HG03439 (cell line): ENCODE measurements at regions not wholly inside any gene's neighbourhood (a gene's known extent, or its start where the extent isn't known, plus 50 kb on each side); places are given as distances from the start of the nearest gene placed in this dataset.

Experiments used
- ATAC-seq: cut with Tn5 transposase; IDR thresholded peaks from one replicate; pipeline ENCODE4 v1.9.1; 2021; ENCODE audit warnings: mild to moderate bottlenecking, moderate library complexity; ENCODE audit not compliant: unreplicated experiment

GRCh38 chr5:2141254-2142000 is 258.7 kb upstream of the IRX4 start:
- no peak for ATAC-seq

DNA sequence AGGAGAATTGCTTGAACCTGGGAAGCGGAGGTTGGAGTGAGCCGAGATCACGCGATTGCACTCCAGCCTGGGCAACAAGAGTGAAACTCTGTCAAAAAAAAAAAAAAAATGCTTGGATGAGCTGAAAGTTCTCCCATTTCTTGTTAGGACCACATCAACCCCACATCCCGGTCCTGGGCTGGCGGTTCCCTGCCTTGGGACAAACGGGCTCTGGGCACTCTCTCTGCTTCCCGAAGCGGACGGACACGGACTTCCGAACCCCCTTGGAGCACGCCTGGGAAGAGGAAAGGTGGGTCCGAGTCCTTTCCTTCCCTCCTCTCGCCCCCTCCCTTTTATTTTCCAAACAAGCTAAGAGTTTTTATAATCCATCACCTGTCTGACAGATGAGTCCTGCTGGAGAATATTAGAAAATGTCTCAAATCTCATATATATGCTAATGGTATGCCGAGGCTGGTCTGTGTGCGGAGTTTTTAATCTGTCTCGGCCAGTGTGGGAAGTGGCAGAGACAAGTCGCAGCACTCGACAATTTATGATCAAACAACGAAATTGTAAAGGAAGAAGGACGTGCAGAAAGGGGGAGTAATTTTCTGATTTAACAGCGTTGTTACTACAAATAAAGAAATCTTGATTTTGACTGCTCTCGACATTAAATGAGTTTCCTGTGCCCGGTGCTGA is 257.9 kb upstream of the IRX4 start:
- ATAC-seq, result no peak

DNA sequence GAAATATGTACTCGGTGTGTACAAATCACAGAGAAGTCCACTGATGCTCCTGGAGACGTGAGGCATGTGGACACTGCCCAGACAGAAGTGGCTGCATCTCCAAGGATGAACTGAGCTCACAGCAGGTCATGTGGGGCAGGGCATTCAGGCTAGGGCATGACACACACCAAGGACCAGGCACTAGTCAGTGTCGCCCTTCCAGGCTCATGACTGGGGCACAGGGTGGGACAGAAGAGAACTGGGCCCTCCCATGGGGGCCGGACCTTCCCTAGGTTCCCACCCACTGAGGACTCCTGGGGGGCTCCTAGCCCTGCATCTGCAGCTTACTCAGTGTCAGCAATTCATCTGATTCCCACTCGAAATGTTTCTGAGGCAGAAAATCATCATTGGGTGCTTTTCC is 256.8 kb upstream of the IRX4 start:
- ATAC-seq, result no peak

- no peak for ATAC-seq
Measured at GRCh38 chr5:2138896-2139295, 256.2 kb upstream of the IRX4 start.

GRCh38 chr5:2137444-2138050 is 254.8 kb upstream of the IRX4 start:
- no peak for ATAC-seq

- ATAC-seq, result no peak
Measured at GRCh38 chr5:2136728-2137333, 254.1 kb upstream of the IRX4 start.

GRCh38 chr5:2135833-2136232 is 253.1 kb upstream of the IRX4 start:
- no peak for ATAC-seq

DNA sequence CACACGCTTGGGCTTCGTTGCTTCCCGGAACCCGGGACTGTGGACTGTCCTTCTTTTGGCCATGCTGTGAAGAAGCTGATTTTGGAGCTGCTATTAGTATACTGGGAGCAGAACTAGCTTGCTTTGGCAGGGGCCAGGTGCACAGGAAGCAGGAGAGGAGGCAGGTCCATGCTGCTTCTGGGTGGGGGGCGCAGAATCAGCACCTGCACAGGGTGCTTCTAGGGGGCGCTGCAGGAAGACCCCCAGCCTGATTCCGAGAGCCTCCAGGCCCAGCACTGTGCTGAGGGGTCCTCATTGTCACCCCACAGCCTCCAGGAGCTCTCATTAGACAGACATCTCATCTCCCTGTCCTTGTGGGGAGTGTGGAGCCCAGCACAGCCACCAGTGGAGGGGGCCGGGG is 252.6 kb upstream of the IRX4 start:
- ATAC-seq, result no peak

DNA sequence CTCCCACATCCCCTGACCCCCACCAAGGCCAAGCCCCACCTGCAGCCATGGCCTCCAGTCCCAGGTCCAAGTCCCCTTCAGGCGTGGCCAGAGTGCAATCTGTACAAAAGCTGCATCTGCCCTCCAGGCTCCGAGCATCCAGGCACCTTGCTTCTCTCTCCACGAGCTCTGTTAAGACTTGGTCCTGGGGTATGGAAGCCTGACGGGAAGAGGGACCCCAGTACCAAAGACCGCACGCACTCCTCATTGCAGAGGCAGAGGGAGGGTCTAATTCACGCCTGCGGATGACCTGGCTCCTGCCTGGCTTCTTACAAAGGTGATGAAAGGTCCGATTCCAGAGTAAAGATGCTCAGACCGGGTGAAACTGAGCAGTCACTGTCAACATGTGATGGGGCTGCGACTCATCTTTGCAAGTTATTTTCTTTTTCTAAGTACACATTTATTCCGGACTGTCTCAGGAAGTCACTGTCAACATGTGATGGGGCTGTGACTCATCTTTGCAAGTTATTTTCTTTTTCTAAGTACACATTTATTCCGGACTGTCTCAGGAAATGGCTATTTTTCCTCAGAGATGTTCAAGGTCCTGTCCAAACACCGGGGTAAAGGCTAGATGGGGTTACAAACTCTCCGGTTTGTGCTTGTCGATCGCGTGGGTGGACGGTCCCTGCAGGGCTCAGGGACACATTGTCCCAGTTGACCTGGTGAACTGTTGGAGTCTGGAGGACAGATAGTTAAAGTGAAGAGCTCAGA is 252.0 kb upstream of the IRX4 start:
- ATAC-seq, result no peak

DNA sequence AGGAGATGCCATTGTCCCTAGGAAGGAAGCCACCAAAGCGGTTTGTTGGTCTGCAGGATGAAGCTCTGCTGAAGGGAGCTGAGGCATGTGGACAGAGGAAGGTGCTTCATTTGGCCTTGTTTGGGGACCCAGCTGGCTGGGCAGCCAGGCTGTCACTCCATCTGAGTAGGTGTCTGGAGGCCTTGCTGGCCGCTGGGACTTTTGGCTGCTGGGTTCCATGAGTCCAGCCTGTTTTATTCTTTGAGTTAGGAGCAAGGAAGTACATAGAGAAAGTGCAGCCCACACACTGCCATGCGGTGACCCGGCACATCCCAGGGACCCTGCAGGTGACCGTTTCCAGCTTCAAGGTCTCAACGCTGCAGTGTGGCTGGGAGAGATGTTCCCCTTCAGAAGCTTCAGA is 251.2 kb upstream of the IRX4 start:
- ATAC-seq, result no peak

GRCh38 chr5:2133080-2133479 is 250.4 kb upstream of the IRX4 start:
- no peak for ATAC-seq

DNA sequence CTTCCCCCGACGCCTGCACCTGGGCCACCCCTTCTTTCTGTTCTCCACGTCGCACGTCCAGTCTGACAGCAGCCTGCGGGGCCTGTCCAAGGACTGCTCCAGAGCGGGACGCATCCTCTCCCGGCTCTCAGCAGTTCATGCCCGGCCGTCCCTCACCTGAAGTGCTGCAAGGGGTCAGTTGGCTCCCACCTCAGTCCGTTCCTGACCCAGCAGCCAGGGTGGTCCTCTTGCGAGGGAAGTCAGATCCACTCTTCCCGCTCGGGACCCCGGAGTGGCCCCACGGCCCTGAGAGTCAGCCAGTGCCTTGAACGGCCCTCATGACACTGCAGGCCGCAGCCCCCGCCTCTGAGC is 249.7 kb upstream of the IRX4 start:
- no peak for ATAC-seq

DNA sequence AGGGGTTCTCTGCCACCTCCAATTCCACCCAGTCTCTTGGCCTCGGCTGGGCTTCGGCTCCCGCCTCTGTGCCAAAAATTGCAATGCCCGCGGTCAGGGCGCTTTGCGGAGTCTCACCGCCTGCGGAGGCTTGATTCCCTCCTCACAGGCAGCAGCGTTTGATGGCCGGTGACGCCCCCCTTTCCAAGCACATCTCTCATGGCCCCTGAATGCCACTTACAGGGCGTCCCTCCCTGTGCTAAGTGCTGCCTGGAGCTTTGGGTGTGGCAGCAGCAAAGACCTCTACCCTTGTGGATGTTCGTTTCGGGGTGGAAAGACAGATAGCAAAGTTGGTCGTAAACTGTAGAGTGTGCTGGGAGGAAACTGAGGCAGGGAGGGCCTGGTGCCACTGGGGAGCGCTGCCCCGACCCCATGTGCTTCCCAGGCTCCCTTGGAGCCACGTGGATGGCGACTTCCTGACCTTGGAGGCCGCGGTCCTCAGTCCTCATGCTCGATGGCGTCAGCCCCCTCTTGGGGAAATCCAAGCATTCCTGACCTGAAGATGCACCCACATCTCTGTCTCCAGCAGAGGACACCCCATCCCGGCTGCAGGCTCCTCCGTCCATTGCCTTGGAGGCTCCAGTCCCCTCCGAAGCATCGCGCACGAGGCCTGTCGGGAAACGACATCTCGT is 249.2 kb upstream of the IRX4 start:
- ATAC-seq, result no peak

- ATAC-seq, result no peak
Measured at GRCh38 chr5:2131196-2131595, 248.5 kb upstream of the IRX4 start.

GRCh38 chr5:2130361-2130760 is 247.6 kb upstream of the IRX4 start:
- no peak for ATAC-seq

- ATAC-seq, result no peak
Measured at GRCh38 chr5:2129568-2130272, 247.0 kb upstream of the IRX4 start.

- ATAC-seq, result no peak
Measured at GRCh38 chr5:2128686-2129355, 246.1 kb upstream of the IRX4 start.

DNA sequence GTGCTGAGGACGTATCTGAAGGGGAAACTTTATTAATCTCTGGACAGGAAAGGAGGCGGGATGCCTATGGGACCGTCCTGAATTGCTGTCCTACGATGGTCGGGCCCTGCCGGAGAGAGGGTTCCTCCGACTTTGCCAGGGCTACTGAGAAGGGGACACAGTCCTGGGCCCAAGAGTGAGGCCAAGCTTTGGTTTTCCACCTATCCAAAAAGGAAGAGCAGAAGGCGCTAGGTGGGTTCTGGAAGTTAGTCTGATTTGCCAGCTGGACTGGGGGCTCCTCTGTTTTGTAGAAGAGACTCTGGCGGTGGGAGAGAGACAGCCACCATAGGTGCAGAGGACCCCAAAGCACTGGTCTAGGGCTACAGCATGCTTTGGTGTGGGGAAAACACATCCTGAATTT is 243.8 kb upstream of the IRX4 start:
- no peak for ATAC-seq

DNA sequence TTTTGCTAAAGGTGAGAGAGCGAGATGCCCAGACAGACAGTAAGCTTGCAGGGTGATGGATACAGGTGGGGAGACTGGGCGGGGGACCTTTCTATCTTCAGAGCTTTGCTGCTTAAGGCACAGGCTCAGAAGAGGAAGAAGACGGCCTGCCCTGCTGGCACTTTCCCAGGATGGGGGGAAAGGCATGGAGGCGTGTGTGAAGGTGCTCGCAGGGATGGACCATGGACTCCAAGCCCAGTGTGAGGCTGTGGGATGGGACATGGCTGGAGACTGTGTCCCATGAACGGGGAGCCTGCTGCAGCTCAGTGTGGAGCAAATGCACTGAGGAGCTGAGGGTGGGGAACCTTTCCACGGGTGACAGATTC is 243.2 kb upstream of the IRX4 start:
- ATAC-seq, result no peak
